ENCODE measurements at regions not wholly inside any gene's neighbourhood (a gene's known extent, or its start where the extent isn't known, plus 50 kb on each side); places are given as distances from the start of the nearest gene placed in this dataset.

DNA sequence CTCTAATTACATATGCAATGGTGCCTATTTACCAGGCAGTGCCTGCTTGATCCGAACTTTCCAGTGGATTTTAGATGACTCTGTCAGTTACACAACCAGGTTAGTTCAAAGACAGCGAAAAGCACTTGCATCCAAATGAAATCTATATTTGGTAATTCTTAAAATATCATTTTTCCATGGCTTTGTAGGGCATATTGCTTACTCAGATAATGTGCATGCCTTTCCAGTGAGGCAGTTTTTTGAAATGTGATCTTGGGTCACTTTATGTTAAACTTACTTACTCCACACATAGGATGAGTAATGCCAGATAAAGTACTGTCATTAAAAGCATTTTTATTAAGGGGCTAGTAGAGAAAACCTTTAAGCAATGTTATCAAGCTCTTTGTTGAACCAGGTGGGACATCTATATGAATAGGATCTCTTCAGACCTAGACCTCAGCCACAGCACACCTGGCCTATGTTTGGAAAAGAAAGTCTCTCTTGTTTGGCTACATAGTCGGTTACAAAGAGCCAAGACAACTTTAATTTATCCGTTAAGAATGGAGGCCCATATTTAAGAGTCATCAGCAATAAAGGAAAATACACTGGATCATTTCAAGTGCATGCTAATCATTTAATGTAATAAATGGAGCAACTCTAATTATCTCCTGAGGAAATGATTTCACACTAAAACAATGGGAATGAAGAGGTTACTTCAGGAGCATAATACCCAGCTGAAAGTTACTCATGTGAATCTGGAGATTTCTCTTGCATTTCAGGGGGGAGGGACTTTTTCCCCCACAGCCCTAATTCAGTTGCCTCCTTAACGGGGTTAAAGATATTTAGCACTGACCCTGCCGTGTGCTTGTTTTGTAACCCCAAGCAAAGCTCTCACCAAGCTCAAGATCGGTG, 56.3 kb upstream of the TMCO5A start:
- no peak overlapping the region for H3K4me3 ChIP-seq (ENCODE audit: low read depth, low read length)
- TF ChIP-seq, protein P1, sequence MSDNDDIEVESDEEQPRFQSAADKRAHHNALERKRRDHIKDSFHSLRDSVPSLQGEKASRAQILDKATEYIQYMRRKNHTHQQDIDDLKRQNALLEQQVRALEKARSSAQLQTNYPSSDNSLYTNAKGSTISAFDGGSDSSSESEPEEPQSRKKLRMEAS (IDR thresholded peaks at IDR 0.05; ENCODE audit: low read depth, low read length) = no peak
- TF ChIP-seq MYC (IDR thresholded peaks at IDR 0.05; ENCODE audit: low read depth, low read length) (no peak), CTCF (IDR thresholded peaks at IDR 0.05; ENCODE audit: low read depth, low read length) (no peak), POLR2A (IDR thresholded peaks at IDR 0.05; ENCODE audit: extremely low read depth, insufficient read length) (no peak)
- DNase-seq (ENCODE audit: low read depth) = no peak

GRCh38 chr15:37880009-37880834, 54.2 kb upstream of the TMCO5A start:
- no peak overlapping the region for H3K4me3 ChIP-seq (ENCODE audit: low read depth, low read length)
- TF ChIP-seq POLR2A (IDR thresholded peaks at IDR 0.05; ENCODE audit: extremely low read depth, insufficient read length) = no peak
- TF ChIP-seq, protein P1 (IDR thresholded peaks at IDR 0.05; ENCODE audit: low read depth, low read length) = no peak
- no peak for TF ChIP-seq MYC (IDR thresholded peaks at IDR 0.05; ENCODE audit: low read depth, low read length)
- peak; percentile 55 for TF ChIP-seq CTCF (IDR thresholded peaks at IDR 0.05; ENCODE audit: low read depth, low read length)
- peak; percentile 51 for DNase-seq (ENCODE audit: low read depth)

DNA sequence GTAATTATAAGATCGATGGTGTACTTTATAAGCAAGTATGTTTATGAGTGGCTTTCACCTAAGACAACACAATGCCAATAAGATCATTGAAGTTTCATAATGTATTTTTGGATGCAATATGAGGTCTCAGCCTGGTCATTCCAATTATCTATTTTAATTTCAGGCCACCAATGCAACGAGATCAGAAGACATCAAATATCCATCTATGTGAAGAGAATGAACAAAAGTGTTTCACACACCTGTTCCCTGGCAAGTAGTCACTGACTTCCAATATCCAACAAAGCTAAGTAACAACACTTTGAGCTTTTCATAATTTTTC, 53.6 kb upstream of the TMCO5A start:
- no peak overlapping the region for H3K4me3 ChIP-seq (ENCODE audit: low read depth, low read length)
- TF ChIP-seq, protein P1 (IDR thresholded peaks at IDR 0.05; ENCODE audit: low read depth, low read length) = no peak
- no peak for DNase-seq (ENCODE audit: low read depth)

- no peak for DNase-seq (ENCODE audit: low read depth)
- H3K4me3 ChIP-seq (ENCODE audit: low read depth, low read length) = no peak overlapping the region
- TF ChIP-seq MYC (IDR thresholded peaks at IDR 0.05; ENCODE audit: low read depth, low read length) (no peak), CTCF (IDR thresholded peaks at IDR 0.05; ENCODE audit: low read depth, low read length) (no peak), POLR2A (IDR thresholded peaks at IDR 0.05; ENCODE audit: extremely low read depth, insufficient read length) (no peak)
- TF ChIP-seq, protein P1 (IDR thresholded peaks at IDR 0.05; ENCODE audit: low read depth, low read length) = no peak
Measured at GRCh38 chr15:37881237-37882013, 53.0 kb upstream of the TMCO5A start.

DNA sequence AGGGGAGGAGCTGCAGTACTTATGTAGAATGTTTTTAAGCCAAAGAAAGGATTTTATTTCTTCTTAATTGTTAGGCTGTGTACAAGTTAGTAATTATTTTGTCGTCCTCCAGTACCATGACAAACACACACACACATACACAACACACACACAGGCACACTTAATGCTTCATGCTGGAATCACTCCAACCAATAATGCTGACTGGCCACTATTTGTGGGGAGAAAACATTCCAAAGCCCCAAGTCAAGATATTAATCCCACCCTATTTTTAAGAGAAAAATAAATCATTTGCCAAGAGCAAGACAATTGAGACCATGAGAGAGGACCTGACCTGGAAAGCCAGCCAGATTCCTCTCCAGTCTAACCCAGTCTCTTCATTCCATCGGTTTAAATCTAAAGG, 51.8 kb upstream of the TMCO5A start:
- DNase-seq (ENCODE audit: low read depth) = no peak
- TF ChIP-seq CTCF (IDR thresholded peaks at IDR 0.05; ENCODE audit: low read depth, low read length) (no peak), MYC (IDR thresholded peaks at IDR 0.05; ENCODE audit: low read depth, low read length) (no peak), POLR2A (IDR thresholded peaks at IDR 0.05; ENCODE audit: extremely low read depth, insufficient read length) (no peak)
- TF ChIP-seq, protein P1 (IDR thresholded peaks at IDR 0.05; ENCODE audit: low read depth, low read length) = no peak
- no peak overlapping the region for H3K4me3 ChIP-seq (ENCODE audit: low read depth, low read length)

Data from NB4 (cell line).